Smooth muscle cell (in vitro differentiated cells): ENCODE measurements at regions not wholly inside any gene's neighbourhood (a gene's known extent, or its start where the extent isn't known, plus 50 kb on each side); places are given as distances from the start of the nearest gene placed in this dataset.

Experiments used
- DNase-seq: peaks from one replicate; lab custom pipeline; 2025; ENCODE audit not compliant: unreplicated experiment; lab: John Stamatoyannopoulos, UW
- H2AFZ ChIP-seq: fragments of 200-600 bp; sonication (generic); 2 replicates; pipeline ENCODE4 v1.6.0; 2016; ENCODE audit warnings: antibody characterized with exemption, low read depth, mild to moderate bottlenecking
- H3F3A ChIP-seq: fragments of 200-600 bp; sonication (generic); 2 replicates; pipeline ENCODE4 v1.6.0; 2017; ENCODE audit warnings: antibody characterized with exemption, low read depth
- H3K27ac ChIP-seq: fragments of 200-600 bp; sonication (generic); 2 replicates; pipeline ENCODE4 v1.5.1; 2016; ENCODE audit warnings: low read depth, mild to moderate bottlenecking
- H3K27me3 ChIP-seq: fragments of 200-600 bp; sonication (generic); 2 replicates; pipeline ENCODE4 v1.6.1; 2016; ENCODE audit warnings: low read depth, mild to moderate bottlenecking
- H3K36me3 ChIP-seq: fragments of 200-600 bp; sonication (generic); 2 replicates; pipeline ENCODE4 v1.5.1; 2016; ENCODE audit warnings: low read depth
- H3K4me1 ChIP-seq: fragments of 200-600 bp; sonication (generic); 2 replicates; pipeline ENCODE4 v1.5.1; 2016; ENCODE audit warnings: low read depth
- H3K4me2 ChIP-seq: fragments of 200-600 bp; sonication (generic); 2 replicates; pipeline ENCODE4 v1.6.0; 2016; ENCODE audit warnings: mild to moderate bottlenecking
- H3K4me3 ChIP-seq: fragments of 200-600 bp; sonication (generic); 2 replicates; pipeline ENCODE4 v1.5.1; 2016; ENCODE audit warnings: mild to moderate bottlenecking
- H3K79me2 ChIP-seq: fragments of 200-600 bp; sonication (generic); 2 replicates; pipeline ENCODE4 v1.6.0; 2016; ENCODE audit warnings: low read depth, mild to moderate bottlenecking
- H3K9ac ChIP-seq: fragments of 200-600 bp; sonication (generic); 2 replicates; pipeline ENCODE4 v1.6.0; 2016; ENCODE audit warnings: low read depth
- H3K9me3 ChIP-seq: fragments of 200-600 bp; sonication (generic); replicated peaks from 2 replicates; pipeline ENCODE4 v1.5.1; 2016; ENCODE audit warnings: low read depth
- H4K20me1 ChIP-seq: fragments of 200-600 bp; sonication (generic); 2 replicates; pipeline ENCODE4 v1.6.0; 2016; ENCODE audit warnings: low read depth
- CTCF ChIP-seq: fragments of 200-600 bp; sonication (generic); IDR thresholded peaks from 2 replicates; pipeline ENCODE4 v1.5.1; 2017; ENCODE audit warnings: borderline replicate concordance, mild to moderate bottlenecking, antibody characterized with exemption; ENCODE audit not compliant: insufficient read depth, poor library complexity, severe bottlenecking
- WGBS: methylation state at CpG from one replicate; pipeline ENCODE4 v1.1.7; 2016; ENCODE audit warnings: low lambda C conversion rate; 5-methylcytosine and 5-hydroxymethylcytosine counted together

DNA sequence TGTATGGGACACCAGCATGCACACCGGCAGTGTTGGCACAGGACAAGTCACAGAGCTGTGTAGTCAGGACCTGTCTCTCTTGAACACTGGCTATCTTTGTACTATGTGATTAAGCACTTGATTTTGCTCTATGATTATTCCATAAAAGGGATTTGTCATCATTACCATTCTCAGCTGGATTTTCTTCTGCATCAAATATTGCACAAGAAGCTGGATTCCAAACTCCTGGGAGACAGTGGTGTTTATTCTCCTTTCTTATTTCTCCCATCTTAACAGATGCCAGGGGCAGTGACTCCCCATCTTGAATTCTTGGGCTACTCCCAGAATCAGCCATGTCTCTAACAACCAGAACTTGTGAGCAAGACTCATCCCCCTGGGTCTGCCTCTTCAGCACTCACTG lies 62.5 kb upstream of the GNAZ start:
- Histone ChIP-seq H3K9ac (no peak overlapping the region), H4K20me1 (no peaks in the 10 kb centered on the region), H2AFZ (no peak overlapping the region), H3K4me2 (no peak overlapping the region), H3K27ac (no peak overlapping the region), H3K36me3 (no peaks in the 10 kb centered on the region), H3K27me3 (peaks cover 22% of the 10 kb centered on the region), H3K79me2 (no peaks in the 10 kb centered on the region), H3K9me3 (no peaks in the 10 kb centered on the region), H3K4me1 (no peaks in the 10 kb centered on the region), H3F3A (no peaks in the 10 kb centered on the region), H3K4me3 (no peak overlapping the region)
- no peak for TF ChIP-seq CTCF
- WGBS = 88% methylated on average over 1 of the region's 1 CpG
- DNase-seq = no peak

GRCh38 chr22:23008896-23009295 lies 61.4 kb upstream of the GNAZ start:
- 92% methylated on average over 2 of the region's 2 CpGs for WGBS
- H3F3A ChIP-seq = no peaks in the 10 kb centered on the region

More at GRCh38 chr22:23008896-23009295, 61.4 kb upstream of the GNAZ start:
- Histone ChIP-seq H4K20me1 (no peaks in the 10 kb centered on the region), H3K36me3 (no peaks in the 10 kb centered on the region), H3K27ac (no peak overlapping the region), H2AFZ (no peak overlapping the region), H3K9me3 (no peaks in the 10 kb centered on the region), H3K4me1 (no peaks in the 10 kb centered on the region), H3K4me3 (no peak overlapping the region), H3K4me2 (no peak overlapping the region), H3K9ac (no peak overlapping the region), H3K79me2 (no peaks in the 10 kb centered on the region), H3K27me3 (peaks cover 17% of the 10 kb centered on the region)
- TF ChIP-seq CTCF = no peak
- no peak for DNase-seq
